ENCODE measurements at regions not wholly inside any gene's neighbourhood (a gene's known extent, or its start where the extent isn't known, plus 50 kb on each side); places are given as distances from the start of the nearest gene placed in this dataset.

DNA sequence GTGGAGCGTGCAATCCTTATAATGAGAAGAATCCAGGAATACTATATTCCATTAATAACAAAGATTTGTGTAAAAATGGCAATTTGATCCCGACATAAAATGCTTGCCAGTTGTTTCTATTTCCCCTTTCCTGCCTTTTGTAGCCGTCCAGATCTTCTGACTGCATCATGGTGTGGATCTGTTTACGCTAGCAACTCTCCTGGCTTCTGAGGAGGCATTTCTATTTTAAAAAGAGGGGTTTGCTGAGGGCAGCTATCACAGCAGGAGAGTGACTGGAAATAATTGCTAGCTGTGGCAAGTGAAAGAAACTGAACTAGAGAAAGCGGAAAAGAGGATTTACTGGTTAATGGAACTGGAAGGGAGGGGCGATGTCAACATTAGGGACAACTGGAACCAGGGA, 145.6 kb downstream of the ATP23 start:
- TF ChIP-seq CTCF (IDR thresholded peaks at IDR 0.05; ENCODE audit: insufficient read depth, low read length, poor library complexity, severe bottlenecking) = no peak
- TF ChIP-seq EZH2phosphoT487 (conservative IDR thresholded peaks at IDR 0.05; ENCODE audit: low read length) = no peak
